Transverse colon (tissue), 4 donors: ENCODE measurements at regions not wholly inside any gene's neighbourhood (a gene's known extent, or its start where the extent isn't known, plus 50 kb on each side); places are given as distances from the start of the nearest gene placed in this dataset.

Source experiments
- CTCF ChIP-seq, 5 experiments: fragments of 200-600 bp in 3 of 5; fragments of 450-650 bp in 2 of 5; sonication (generic) in 3 of 5; IDR thresholded peaks; 1 replicate in 2 of 5; 2 replicates in 3 of 5; pipeline ENCODE4 v1.5.1; 2016 to 2017; ENCODE audit warnings: antibody characterized with exemption in 5 of 5, inconsistent platforms in 3 of 5, mild to moderate bottlenecking in 2 of 5, moderate library complexity in 1 of 5
- EP300 ChIP-seq: sonication (generic); formaldehyde crosslinking; IDR thresholded peaks from one replicate; pipeline ENCODE4 v1.6.1; 2017; ENCODE audit warnings: antibody characterized with exemption, low read depth
- POLR2A ChIP-seq: fragments of 450-650 bp; IDR thresholded peaks from one replicate; pipeline ENCODE4 v1.6.1; 2016; ENCODE audit warnings: antibody characterized with exemption, mild to moderate bottlenecking, moderate library complexity
- POLR2AphosphoS5 ChIP-seq, 3 donors: sonication (generic); formaldehyde crosslinking; IDR thresholded peaks; one replicate each; pipeline ENCODE4 v1.6.1; 2016; ENCODE audit warnings: antibody characterized with exemption in 3 of 3

- TF ChIP-seq CTCF (IDR thresholded peaks at IDR 0.05) (no peak), POLR2AphosphoS5 (IDR thresholded peaks at IDR 0.05) (no peak), POLR2A (no peak), EP300 (no peak)
Measured at GRCh38 chr17:71511266-71511995, 609.4 kb upstream of the SOX9 start.
